ENCODE measurements at regions not wholly inside any gene's neighbourhood (a gene's known extent, or its start where the extent isn't known, plus 50 kb on each side); places are given as distances from the start of the nearest gene placed in this dataset.

DNA sequence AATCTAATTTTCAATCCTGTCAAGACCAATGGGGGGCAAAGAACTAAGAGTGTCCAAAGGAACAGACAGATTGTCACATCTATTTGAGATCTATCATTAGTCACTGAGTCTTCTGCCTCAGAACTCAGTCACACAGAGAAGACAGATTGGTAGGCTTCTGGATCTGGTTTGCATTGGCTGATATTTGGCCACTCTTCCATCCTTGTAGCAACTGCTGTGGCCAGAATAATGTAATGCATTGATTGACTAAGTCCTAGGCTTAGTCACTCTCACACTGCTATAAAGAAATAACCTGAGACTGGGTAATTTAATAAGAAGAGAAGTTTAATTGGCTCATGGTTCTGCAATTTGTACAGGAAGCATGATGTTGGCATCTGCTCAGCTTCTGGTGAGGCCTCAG is 458.5 kb downstream of the ACTL7B start:
- Histone ChIP-seq H3K9me1 (ENCODE audit: control insufficient read depth, extremely low read depth, insufficient read depth, low read length) (no peaks in the 10 kb centered on the region), H2AFZ (ENCODE audit: control insufficient read depth, low read length) (no peak overlapping the region), H3K79me2 (ENCODE audit: control insufficient read depth, insufficient read depth, low read length) (no peaks in the 10 kb centered on the region), H3K9me3 (ENCODE audit: control insufficient read depth, low read depth, low read length) (peaks cover 2% of the 10 kb centered on the region), H3K4me1 (ENCODE audit: control insufficient read depth, extremely low read depth, insufficient read depth, low read length) (no peaks in the 10 kb centered on the region), H3K27me3 (ENCODE audit: control insufficient read depth, extremely low read depth, insufficient read depth, low read length) (no peaks in the 10 kb centered on the region), H3K27ac (ENCODE audit: control insufficient read depth, insufficient read depth, low read length) (no peak overlapping the region), H4K20me1 (ENCODE audit: control insufficient read depth, extremely low read depth, insufficient read depth, low read length) (no peaks in the 10 kb centered on the region), H3K4me2 (ENCODE audit: control insufficient read depth, extremely low read depth, insufficient read depth, low read depth, low read length) (no peak overlapping the region), H3K36me3 (ENCODE audit: control insufficient read depth in 2 of 2, extremely low read depth in 1 of 2, insufficient read depth in 2 of 2, low read length in 2 of 2) (no peaks in the 10 kb centered on the region), H3K4me3 (ENCODE audit: control insufficient read depth in 2 of 3, extremely low read depth in 1 of 3, insufficient read depth in 2 of 3, low read depth in 1 of 3, low read length in 3 of 3) (no peak overlapping the region), H3K9ac (ENCODE audit: control insufficient read depth, extremely low read depth, insufficient read depth, low read length) (no peak overlapping the region)
- TF ChIP-seq, protein P1, sequence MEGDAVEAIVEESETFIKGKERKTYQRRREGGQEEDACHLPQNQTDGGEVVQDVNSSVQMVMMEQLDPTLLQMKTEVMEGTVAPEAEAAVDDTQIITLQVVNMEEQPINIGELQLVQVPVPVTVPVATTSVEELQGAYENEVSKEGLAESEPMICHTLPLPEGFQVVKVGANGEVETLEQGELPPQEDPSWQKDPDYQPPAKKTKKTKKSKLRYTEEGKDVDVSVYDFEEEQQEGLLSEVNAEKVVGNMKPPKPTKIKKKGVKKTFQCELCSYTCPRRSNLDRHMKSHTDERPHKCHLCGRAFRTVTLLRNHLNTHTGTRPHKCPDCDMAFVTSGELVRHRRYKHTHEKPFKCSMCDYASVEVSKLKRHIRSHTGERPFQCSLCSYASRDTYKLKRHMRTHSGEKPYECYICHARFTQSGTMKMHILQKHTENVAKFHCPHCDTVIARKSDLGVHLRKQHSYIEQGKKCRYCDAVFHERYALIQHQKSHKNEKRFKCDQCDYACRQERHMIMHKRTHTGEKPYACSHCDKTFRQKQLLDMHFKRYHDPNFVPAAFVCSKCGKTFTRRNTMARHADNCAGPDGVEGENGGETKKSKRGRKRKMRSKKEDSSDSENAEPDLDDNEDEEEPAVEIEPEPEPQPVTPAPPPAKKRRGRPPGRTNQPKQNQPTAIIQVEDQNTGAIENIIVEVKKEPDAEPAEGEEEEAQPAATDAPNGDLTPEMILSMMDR (optimal IDR thresholded peaks at IDR 0.05 in 1 of 3, IDR thresholded peaks at IDR 0.05 in 1 of 3, conservative IDR thresholded peaks at IDR 0.05 in 1 of 3; ENCODE audit: extremely low read depth in 1 of 3, insufficient read depth in 2 of 3, low read length in 3 of 3) = no peak
- dilution Hi-C loops (cut with MboI; ENCODE audit: extremely low pct_ligation_motif_present, low sequenced_read_pairs) = no loop called here
- DNase-seq (ENCODE audit: low read depth, low spot score) (no peak), FAIRE-seq (no peak)

DNA sequence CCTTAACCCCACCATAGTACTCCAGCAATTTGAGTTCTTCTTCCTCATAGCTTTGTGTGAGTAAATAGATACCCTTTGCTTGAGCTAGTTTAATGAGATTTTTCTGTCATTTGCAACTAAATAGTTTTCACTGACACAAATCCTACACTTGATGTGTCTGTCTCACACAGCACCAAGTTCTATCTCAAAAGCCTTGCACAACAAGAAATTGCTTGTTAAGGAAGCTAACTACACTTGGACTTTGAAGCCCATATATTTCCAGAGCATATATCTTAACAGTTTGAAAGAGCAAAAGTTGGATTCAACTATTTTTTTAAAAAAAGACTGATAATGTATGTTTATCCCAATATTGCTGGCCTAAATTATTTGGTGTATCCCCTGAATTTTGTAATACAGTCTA is 459.2 kb downstream of the ACTL7B start:
- H2AFZ ChIP-seq (ENCODE audit: control insufficient read depth, low read length) = no peak overlapping the region
- H3K4me2 ChIP-seq (ENCODE audit: control insufficient read depth, extremely low read depth, insufficient read depth, low read depth, low read length) = no peak overlapping the region
- no peaks in the 10 kb centered on the region for H3K4me1 ChIP-seq (ENCODE audit: control insufficient read depth, extremely low read depth, insufficient read depth, low read length)
- dilution Hi-C loops (cut with MboI; ENCODE audit: extremely low pct_ligation_motif_present, low sequenced_read_pairs) = no loop called here
- TF ChIP-seq, protein P1 (optimal IDR thresholded peaks at IDR 0.05 in 1 of 3, IDR thresholded peaks at IDR 0.05 in 1 of 3, conservative IDR thresholded peaks at IDR 0.05 in 1 of 3; ENCODE audit: extremely low read depth in 1 of 3, insufficient read depth in 2 of 3, low read length in 3 of 3) = no peak
- no peak for TF ChIP-seq EZH2 (IDR thresholded peaks at IDR 0.05; ENCODE audit: low read length)
- H4K20me1 ChIP-seq (ENCODE audit: control insufficient read depth, extremely low read depth, insufficient read depth, low read length) = no peaks in the 10 kb centered on the region
- H3K27me3 ChIP-seq (ENCODE audit: control insufficient read depth, extremely low read depth, insufficient read depth, low read length) = no peaks in the 10 kb centered on the region
- H3K27ac ChIP-seq (ENCODE audit: control insufficient read depth, insufficient read depth, low read length) = no peak overlapping the region
- no peak for FAIRE-seq
- no peaks in the 10 kb centered on the region for H3K9me1 ChIP-seq (ENCODE audit: control insufficient read depth, extremely low read depth, insufficient read depth, low read length)
- no peak overlapping the region for H3K4me3 ChIP-seq (ENCODE audit: control insufficient read depth in 2 of 3, extremely low read depth in 1 of 3, insufficient read depth in 2 of 3, low read depth in 1 of 3, low read length in 3 of 3)
- H3K79me2 ChIP-seq (ENCODE audit: control insufficient read depth, insufficient read depth, low read length) = no peaks in the 10 kb centered on the region
- H3K9me3 ChIP-seq (ENCODE audit: control insufficient read depth, low read depth, low read length) = peaks cover 2% of the 10 kb centered on the region
- H3K36me3 ChIP-seq (ENCODE audit: control insufficient read depth in 2 of 2, extremely low read depth in 1 of 2, insufficient read depth in 2 of 2, low read length in 2 of 2) = no peaks in the 10 kb centered on the region
- no peak overlapping the region for H3K9ac ChIP-seq (ENCODE audit: control insufficient read depth, extremely low read depth, insufficient read depth, low read length)
- no peak for DNase-seq (ENCODE audit: low read depth, low spot score)

All from keratinocyte (primary cell).